ENCODE measurements at regions not wholly inside any gene's neighbourhood (a gene's known extent, or its start where the extent isn't known, plus 50 kb on each side); places are given as distances from the start of the nearest gene placed in this dataset.

- no peak overlapping the region for H3K27ac ChIP-seq (ENCODE audit: low read depth, low read length)
Measured at GRCh38 chr6:101018157-101018556, 137.0 kb upstream of the ASCC3 start.

GRCh38 chr6:101021504-101021903 lies 140.4 kb upstream of the ASCC3 start:
- no peaks in the 10 kb centered on the region for H3K27me3 ChIP-seq (ENCODE audit: control insufficient read depth, low read length)
- H3K9me2 ChIP-seq (replicated peaks; ENCODE audit: control insufficient read depth, low read length), result no peaks in the 10 kb centered on the region
- H3K9me3 ChIP-seq (ENCODE audit: control insufficient read depth, insufficient read depth, low read length), result no peaks in the 10 kb centered on the region
- H3K36me3 ChIP-seq (ENCODE audit: control insufficient read depth, low read length), result no peaks in the 10 kb centered on the region
- no peak overlapping the region for H3K27ac ChIP-seq (ENCODE audit: low read depth, low read length)
- no peaks in the 10 kb centered on the region for H3K4me1 ChIP-seq (ENCODE audit: control insufficient read depth, low read length)
- no peak overlapping the region for H3K4me2 ChIP-seq (ENCODE audit: low read length)
- H3F3A ChIP-seq (ENCODE audit: control insufficient read depth, insufficient read depth), result no peaks in the 10 kb centered on the region
- H3K4me3 ChIP-seq (ENCODE audit: low read length), result no peak overlapping the region
- TF ChIP-seq EZH2phosphoT487 (IDR thresholded peaks at IDR 0.05; ENCODE audit: borderline replicate concordance, low read length), result no peak
- TF ChIP-seq CTCF (IDR thresholded peaks at IDR 0.05; ENCODE audit: low read depth, low read length, poor library complexity, severe bottlenecking), result no peak
- H4K20me1 ChIP-seq (ENCODE audit: control insufficient read depth, insufficient read depth, low read depth, low read length), result no peaks in the 10 kb centered on the region
- H3K79me2 ChIP-seq (ENCODE audit: control insufficient read depth, low read length), result no peaks in the 10 kb centered on the region

More at GRCh38 chr6:101018157-101018556, 137.0 kb upstream of the ASCC3 start:
- H3F3A ChIP-seq (ENCODE audit: control insufficient read depth, insufficient read depth), result no peaks in the 10 kb centered on the region
- no peaks in the 10 kb centered on the region for H3K27me3 ChIP-seq (ENCODE audit: control insufficient read depth, low read length)
- H3K9me3 ChIP-seq (ENCODE audit: control insufficient read depth, insufficient read depth, low read length), result no peaks in the 10 kb centered on the region
- no peaks in the 10 kb centered on the region for H3K79me2 ChIP-seq (ENCODE audit: control insufficient read depth, low read length)
- H3K4me2 ChIP-seq (ENCODE audit: low read length), result no peak overlapping the region
- no peak overlapping the region for H3K4me3 ChIP-seq (ENCODE audit: low read length)
- H3K9me2 ChIP-seq (replicated peaks; ENCODE audit: control insufficient read depth, low read length), result no peaks in the 10 kb centered on the region
- H3K36me3 ChIP-seq (ENCODE audit: control insufficient read depth, low read length), result no peaks in the 10 kb centered on the region
- no peaks in the 10 kb centered on the region for H3K4me1 ChIP-seq (ENCODE audit: control insufficient read depth, low read length)
- TF ChIP-seq EZH2phosphoT487 (IDR thresholded peaks at IDR 0.05; ENCODE audit: borderline replicate concordance, low read length) (no peak), CTCF (IDR thresholded peaks at IDR 0.05; ENCODE audit: low read depth, low read length, poor library complexity, severe bottlenecking) (no peak)
- no peaks in the 10 kb centered on the region for H4K20me1 ChIP-seq (ENCODE audit: control insufficient read depth, insufficient read depth, low read depth, low read length)

- Histone ChIP-seq H3K36me3 (ENCODE audit: control insufficient read depth, low read length) (no peaks in the 10 kb centered on the region), H3F3A (ENCODE audit: control insufficient read depth, insufficient read depth) (no peaks in the 10 kb centered on the region), H3K79me2 (ENCODE audit: control insufficient read depth, low read length) (no peaks in the 10 kb centered on the region), H3K9me3 (ENCODE audit: control insufficient read depth, insufficient read depth, low read length) (no peaks in the 10 kb centered on the region), H4K20me1 (ENCODE audit: control insufficient read depth, insufficient read depth, low read depth, low read length) (no peaks in the 10 kb centered on the region), H3K27ac (ENCODE audit: low read depth, low read length) (no peak overlapping the region), H3K9me2 (replicated peaks; ENCODE audit: control insufficient read depth, low read length) (no peaks in the 10 kb centered on the region), H3K4me2 (ENCODE audit: low read length) (no peak overlapping the region), H3K4me1 (ENCODE audit: control insufficient read depth, low read length) (no peaks in the 10 kb centered on the region), H3K4me3 (ENCODE audit: low read length) (no peak overlapping the region), H3K27me3 (ENCODE audit: control insufficient read depth, low read length) (no peaks in the 10 kb centered on the region)
- TF ChIP-seq EZH2phosphoT487 (IDR thresholded peaks at IDR 0.05; ENCODE audit: borderline replicate concordance, low read length) (no peak), CTCF (IDR thresholded peaks at IDR 0.05; ENCODE audit: low read depth, low read length, poor library complexity, severe bottlenecking) (no peak)
Measured at GRCh38 chr6:101042966-101043365, 161.8 kb upstream of the ASCC3 start.

- no peak overlapping the region for H3K27ac ChIP-seq (ENCODE audit: low read depth, low read length)
- H3F3A ChIP-seq (ENCODE audit: control insufficient read depth, insufficient read depth), result no peaks in the 10 kb centered on the region
- no peaks in the 10 kb centered on the region for H3K9me2 ChIP-seq (replicated peaks; ENCODE audit: control insufficient read depth, low read length)
- no peaks in the 10 kb centered on the region for H3K9me3 ChIP-seq (ENCODE audit: control insufficient read depth, insufficient read depth, low read length)
- no peaks in the 10 kb centered on the region for H3K36me3 ChIP-seq (ENCODE audit: control insufficient read depth, low read length)
- no peaks in the 10 kb centered on the region for H4K20me1 ChIP-seq (ENCODE audit: control insufficient read depth, insufficient read depth, low read depth, low read length)
- no peaks in the 10 kb centered on the region for H3K4me1 ChIP-seq (ENCODE audit: control insufficient read depth, low read length)
- TF ChIP-seq CTCF (IDR thresholded peaks at IDR 0.05; ENCODE audit: low read depth, low read length, poor library complexity, severe bottlenecking) (no peak), EZH2phosphoT487 (IDR thresholded peaks at IDR 0.05; ENCODE audit: borderline replicate concordance, low read length) (no peak)
- no peaks in the 10 kb centered on the region for H3K27me3 ChIP-seq (ENCODE audit: control insufficient read depth, low read length)
- H3K79me2 ChIP-seq (ENCODE audit: control insufficient read depth, low read length), result no peaks in the 10 kb centered on the region
- H3K4me2 ChIP-seq (ENCODE audit: low read length), result no peak overlapping the region
- H3K4me3 ChIP-seq (ENCODE audit: low read length), result no peak overlapping the region
Measured at GRCh38 chr6:101058296-101058695, 177.2 kb upstream of the ASCC3 start.
